Heart right ventricle (tissue), 16 donors: ENCODE measurements at regions not wholly inside any gene's neighbourhood (a gene's known extent, or its start where the extent isn't known, plus 50 kb on each side); places are given as distances from the start of the nearest gene placed in this dataset.

Experiments used
- ATAC-seq, 8 donors: fragments of 200-7000 bp; cut with Tn5 transposase; one replicate each; pipeline ENCODE4 v1.9.1; 2020; ENCODE audit warnings: mild to moderate bottlenecking in 8 of 8, moderate library complexity in 8 of 8, moderate number of reproducible peaks in 1 of 8
- DNase-seq, 2 donors: peaks; one replicate each; pipeline ENCODE4 v3.0.0-alpha.2; 2020
- H3K27ac ChIP-seq, 10 donors: fragments of 200-600 bp; sonication (generic) in 2 of 10; one replicate each; pipeline versions ENCODE4 v1.5.0 to v1.8.0; 2020 to 2022; ENCODE audit warnings: mild to moderate bottlenecking in 3 of 10
- H3K27me3 ChIP-seq, 7 donors: fragments of 200-600 bp; one replicate each; pipeline ENCODE4 v1.8.0; 2021 to 2022; ENCODE audit warnings: mild to moderate bottlenecking in 2 of 7
- H3K36me3 ChIP-seq, 9 donors: fragments of 200-600 bp; sonication (generic) in 1 of 9; one replicate each; pipeline versions ENCODE4 v1.5.0 to v1.8.0; 2020 to 2022; ENCODE audit warnings: mild to moderate bottlenecking in 2 of 9
- H3K4me1 ChIP-seq, 9 donors: fragments of 200-600 bp; sonication (generic) in 1 of 9; one replicate each; pipeline versions ENCODE4 v1.5.0 to v1.8.0; 2020 to 2022; ENCODE audit warnings: mild to moderate bottlenecking in 4 of 9
- H3K4me3 ChIP-seq, 10 donors: fragments of 200-600 bp; sonication (generic) in 2 of 10; one replicate each; pipeline versions ENCODE4 v1.5.0 to v1.8.0; 2020 to 2022; ENCODE audit warnings: mild to moderate bottlenecking in 7 of 10, moderate library complexity in 2 of 10
- H3K9me3 ChIP-seq, 11 donors: fragments of 200-600 bp in 10 of 11; sonication (generic) in 2 of 11; one replicate each; pipeline versions ENCODE4 v1.5.0 to v1.8.0; 2013 to 2022; ENCODE audit warnings: mild to moderate bottlenecking in 2 of 11, control low read depth in 1 of 11, moderate library complexity in 1 of 11
- CTCF ChIP-seq, 9 donors: fragments of 200-600 bp; sonication (generic) in 2 of 9; IDR thresholded peaks; one replicate each; pipeline versions ENCODE4 v1.5.0 to v1.8.0; 2021 to 2022; ENCODE audit warnings: antibody characterized with exemption in 9 of 9, mild to moderate bottlenecking in 5 of 9, moderate library complexity in 1 of 9
- WGBS, 2 donors: extraction: QIAGEN DNeasy Blood & Tissue Kit; methylation state at CpG; one replicate each; pipeline ENCODE4 v1.1.7; 2013; ENCODE audit warnings: inconsistent platforms in 1 of 2; 5-methylcytosine and 5-hydroxymethylcytosine counted together
- intact Hi-C, 10 donors: fragments of 100-400 bp; cut with DNase I; formaldehyde crosslinking; loops; one replicate each; pipeline versions ENCODE4 v1.11.1 to v1.14.2; 2022
- donor health status: Arrhythmogenic right ventricular cardiomyopathy.
- donor health status: ischemic (EF 13 %, LVEDD 7.1; RV severe dilation, severe dysfunction).
- donor health status: healthy with polysubstance abuse.
- donor health status: DM: no; HTN: yes; CAD: no.
- donor health status: DM: no; HTN: no; CAD: no.
- donor health status: ischemic (EF 25% LVEDD 6.9; RV normal size, moderate dysfunction).
- donor health status: ischemic (EF 25% LVEDD 5.7; RV mildly dilated, moderate dysfunction).
- donor health status: healthy.
- donor health status: DM: yes; HTN: yes; CAD: no.
- donor health status: Ischemic cardiomyopathy.
- donor health status: ischemic (EF 35%, LVEDD 5.7; RV mildly dilated, moderate dysfunction).
- donor health status: nonischemic (EF 11% LVEDD 7.7; RV severe dilation, severe dysfunction).
- donor health status: DM: yes; HTN: yes; CAD: no.
- donor health status: PGD.
- donor health status: ischemic (EF 29% LVEDD 5.4; RV normal size, mild dysfunction).
- donor health status: nonischemic (EF 23%, LVEDD 6.1; RV moderate dilation, normal function).

GRCh38 chr1:98322086-98322485 lies 339.4 kb upstream of the SNX7 start:
- no peaks in the 10 kb centered on the region for H3K27me3 ChIP-seq
- H3K4me1 ChIP-seq = peaks cover 0 to 49% (median 0%) of the 10 kb centered on the region in 9 donors
- 85 to 89% methylated on average over 1 of the region's 1 CpG for WGBS, 2 donors
- no peak for ATAC-seq
- H3K27ac ChIP-seq = no peak overlapping the region
- H3K9me3 ChIP-seq = no peaks in the 10 kb centered on the region
- no peak overlapping the region for H3K4me3 ChIP-seq
- TF ChIP-seq CTCF (IDR thresholded peaks at IDR 0.05) = no peak
- DNase-seq = no peak
- intact Hi-C loops = no loop called here
- H3K36me3 ChIP-seq = no peaks in the 10 kb centered on the region

- Histone ChIP-seq H3K27ac (no peak overlapping the region), H3K9me3 (no peaks in the 10 kb centered on the region), H3K36me3 (no peaks in the 10 kb centered on the region), H3K4me3 (no peak overlapping the region), H3K4me1 (peaks cover 0 to 45% (median 0%) of the 10 kb centered on the region in 9 donors), H3K27me3 (no peaks in the 10 kb centered on the region)
- WGBS, 2 donors = 94 to 95% methylated on average over 2 of the region's 2 CpGs
- TF ChIP-seq CTCF (IDR thresholded peaks at IDR 0.05) = no peak
- intact Hi-C loops = no loop called here
- ATAC-seq (no peak), DNase-seq (no peak)
Measured at GRCh38 chr1:98321191-98321590, 340.3 kb upstream of the SNX7 start.

GRCh38 chr1:98316286-98316905 lies 345.1 kb upstream of the SNX7 start:
- DNase-seq (no peak), ATAC-seq (no peak)
- WGBS, 2 donors = 62 to 63% methylated on average over 2 of the region's 2 CpGs
- peaks cover 0 to 16% (median 0%) of the 10 kb centered on the region in 9 donors for H3K4me1 ChIP-seq
- H3K9me3 ChIP-seq = no peaks in the 10 kb centered on the region
- H3K4me3 ChIP-seq = no peak overlapping the region
- no peak overlapping the region for H3K27ac ChIP-seq
- no peak for TF ChIP-seq CTCF (IDR thresholded peaks at IDR 0.05)
- intact Hi-C loops = no loop called here
- no peaks in the 10 kb centered on the region for H3K36me3 ChIP-seq
- no peaks in the 10 kb centered on the region for H3K27me3 ChIP-seq

- DNase-seq = no peak
Measured at GRCh38 chr1:98315309-98315708, 346.2 kb upstream of the SNX7 start.

More at GRCh38 chr1:98315309-98315708, 346.2 kb upstream of the SNX7 start:
- 67 to 84% methylated on average over 1 of the region's 1 CpG for WGBS, 2 donors
- no peak for TF ChIP-seq CTCF (IDR thresholded peaks at IDR 0.05)
- Histone ChIP-seq H3K4me3 (no peak overlapping the region), H3K9me3 (no peaks in the 10 kb centered on the region), H3K27ac (no peak overlapping the region), H3K36me3 (no peaks in the 10 kb centered on the region), H3K4me1 (peaks cover 0 to 16% (median 0%) of the 10 kb centered on the region in 9 donors), H3K27me3 (no peaks in the 10 kb centered on the region)
- intact Hi-C loops = no loop called here
- no peak for ATAC-seq
